ENCODE measurements at regions not wholly inside any gene's neighbourhood (a gene's known extent, or its start where the extent isn't known, plus 50 kb on each side); places are given as distances from the start of the nearest gene placed in this dataset.

- no peak for DNase-seq (ENCODE audit: low read depth in 1 of 2, low spot score in 2 of 2)
- Histone ChIP-seq H3K27ac (ENCODE audit: low read depth, low read length) (no peak overlapping the region), H3K23ac (ENCODE audit: insufficient read length) (no peak overlapping the region), H3K4me1 (replicated peaks in 1 of 4; ENCODE audit: control insufficient read depth in 3 of 4, insufficient read depth in 4 of 4, low read length in 3 of 4) (peaks cover 2 to 5% (median 4%) of the 10 kb centered on the region in 4 experiments; a peak in 5 of 7 replicates), H3K9ac (replicated peaks in 1 of 4; ENCODE audit: extremely low read depth in 1 of 4, low read depth in 3 of 4, low read length in 3 of 4) (no peak overlapping the region), H3K4me2 (ENCODE audit: insufficient read depth in 1 of 2, low read depth in 2 of 2, low read length in 2 of 2) (no peak overlapping the region), H3K79me1 (ENCODE audit: low read depth, low read length) (no peaks in the 10 kb centered on the region), H2BK120ac (replicated peaks; ENCODE audit: low read depth, low read length) (no peak overlapping the region), H4K91ac (replicated peaks; ENCODE audit: insufficient read length, low read length) (no peak overlapping the region), H2BK20ac (ENCODE audit: low read length) (no peak overlapping the region), H4K8ac (ENCODE audit: extremely low read depth, insufficient read depth, low read length) (no peak overlapping the region), H2AFZ (ENCODE audit: low read length) (no peak overlapping the region), H3K79me2 (ENCODE audit: control insufficient read depth in 1 of 2, insufficient read depth in 2 of 2, low read length in 2 of 2) (no peaks in the 10 kb centered on the region), H2BK12ac (ENCODE audit: low read depth, low read length) (no peak overlapping the region), H3K14ac (ENCODE audit: insufficient read length) (no peak overlapping the region), H2AK5ac (ENCODE audit: low read depth, low read length) (no peak overlapping the region), H2BK15ac (ENCODE audit: low read length) (no peak overlapping the region), H3K4ac (replicated peaks; ENCODE audit: insufficient read length, low read depth, low read length) (no peak overlapping the region), H4K20me1 (replicated peaks in 1 of 2; ENCODE audit: control insufficient read depth in 1 of 2, insufficient read depth in 2 of 2, low read length in 2 of 2) (no peaks in the 10 kb centered on the region), H3K27me3 (replicated peaks in 1 of 4; ENCODE audit: control insufficient read depth in 3 of 4, extremely low read depth in 1 of 4, insufficient read depth in 3 of 4, low read length in 3 of 4) (no peaks in the 10 kb centered on the region), H4K5ac (ENCODE audit: insufficient read length, low read depth, low read length) (no peak overlapping the region), H3K36me3 (ENCODE audit: control insufficient read depth in 2 of 4, insufficient read depth in 4 of 4, low read length in 3 of 4) (no peaks in the 10 kb centered on the region), H2BK5ac (ENCODE audit: low read depth, low read length) (no peak overlapping the region), H3K56ac (replicated peaks; ENCODE audit: insufficient read length, low read depth, low read length) (no peak overlapping the region), H3K9me3 (ENCODE audit: insufficient read depth in 2 of 2, low read depth in 1 of 2, low read length in 1 of 2) (no peaks in the 10 kb centered on the region; a peak in 1 of 4 replicates), H3K4me3 (ENCODE audit: extremely low read depth in 1 of 4, insufficient read depth in 2 of 4, low read depth in 3 of 4, low read length in 4 of 4) (no peak overlapping the region), H3K18ac (ENCODE audit: extremely low read depth, low read length) (no peak overlapping the region), H3K23me2 (ENCODE audit: low read depth, low read length) (no peaks in the 10 kb centered on the region)
- WGBS, 2 experiments (ENCODE audit: extremely low coverage in 1 of 2, insufficient coverage in 1 of 2, insufficient read length in 1 of 2, insufficient replicate concordance in 2 of 2, low coverage in 1 of 2, low lambda C conversion rate in 2 of 2, missing lambda C conversion rate in 1 of 2) = 84% methylated on average over 3 of the region's 3 CpGs; no CpG with 5 or more reads in 1 of the 2 experiments
- ChIA-PET POLR2A (ENCODE audit: partially characterized antibody) (no interaction called here), CTCF (ENCODE audit: partially characterized antibody) (no interaction called here)
- no peak for FAIRE-seq
- TF ChIP-seq SAP30 (IDR thresholded peaks at IDR 0.05; ENCODE audit: insufficient read depth, insufficient replicate concordance, low read length) (no peak), CREB1 (IDR thresholded peaks at IDR 0.05) (no peak), BACH1 (IDR thresholded peaks at IDR 0.05; ENCODE audit: low read length) (no peak), SUZ12 (IDR thresholded peaks at IDR 0.05; ENCODE audit: low read length) (no peak), KDM5A (IDR thresholded peaks at IDR 0.05; ENCODE audit: low read length) (no peak), TAF7 (optimal IDR thresholded peaks at IDR 0.05; ENCODE audit: borderline replicate concordance, low read depth, low read length) (no peak), ATF2 (IDR thresholded peaks at IDR 0.05; ENCODE audit: low read length) (no peak), FOSL1 (IDR thresholded peaks at IDR 0.05; ENCODE audit: insufficient read depth, low read depth, low read length) (no peak), GABPA (IDR thresholded peaks at IDR 0.05; ENCODE audit: borderline replicate concordance, insufficient read depth, low read length) (no peak), EZH2 (IDR thresholded peaks at IDR 0.05; ENCODE audit: low read depth, low read length, severe bottlenecking) (no peak), CBX5 (IDR thresholded peaks at IDR 0.05; ENCODE audit: low read depth, low read length) (no peak)
Observed at GRCh38 chr3:20256144-20256543, 70.1 kb upstream of the SGO1 start.
